GM18873 (cell line): ENCODE measurements at regions not wholly inside any gene's neighbourhood (a gene's known extent, or its start where the extent isn't known, plus 50 kb on each side); places are given as distances from the start of the nearest gene placed in this dataset.

Source experiments
- ATAC-seq: cut with Tn5 transposase; IDR thresholded peaks from one replicate; pipeline ENCODE4 v1.9.1; 2021; ENCODE audit warnings: mild to moderate bottlenecking, moderate library complexity, moderate number of reproducible peaks; ENCODE audit not compliant: unreplicated experiment, low FRiP score

- ATAC-seq: no peak
Observed at GRCh38 chr13:76715621-76716020, 170.6 kb downstream of the KCTD12 start.

- no peak for ATAC-seq
Observed at GRCh38 chr13:76715075-76715474, 171.1 kb downstream of the KCTD12 start.

- no peak for ATAC-seq
Observed at GRCh38 chr13:76713280-76713679, 172.9 kb downstream of the KCTD12 start.

- ATAC-seq: no peak
Observed at GRCh38 chr13:76711550-76712182, 174.5 kb downstream of the KCTD12 start.

- no peak for ATAC-seq
Observed at GRCh38 chr13:76709851-76710250, 176.4 kb downstream of the KCTD12 start.

GRCh38 chr13:76708138-76708688 lies 178.0 kb downstream of the KCTD12 start:
- no peak for ATAC-seq

GRCh38 chr13:76707360-76707759 lies 178.8 kb downstream of the KCTD12 start:
- ATAC-seq: no peak

GRCh38 chr13:76703621-76704288 lies 182.4 kb downstream of the KCTD12 start:
- ATAC-seq: no peak

- no peak for ATAC-seq
Observed at GRCh38 chr13:76703216-76703615, 183.0 kb downstream of the KCTD12 start.

GRCh38 chr13:76697288-76697687 lies 188.9 kb downstream of the KCTD12 start:
- ATAC-seq: no peak

- ATAC-seq: no peak
Observed at GRCh38 chr13:76696370-76696769, 189.8 kb downstream of the KCTD12 start.

- ATAC-seq: no peak
Observed at GRCh38 chr13:76693086-76693485, 193.1 kb downstream of the KCTD12 start.

- ATAC-seq: no peak
Observed at GRCh38 chr13:76692346-76692745, 193.9 kb downstream of the KCTD12 start.

GRCh38 chr13:76690611-76691010 lies 195.6 kb downstream of the KCTD12 start:
- no peak for ATAC-seq

GRCh38 chr13:76687467-76687866 lies 198.7 kb downstream of the KCTD12 start:
- ATAC-seq: no peak

- no peak for ATAC-seq
Observed at GRCh38 chr13:76685938-76686337, 200.3 kb downstream of the KCTD12 start.

GRCh38 chr13:76684336-76684735 lies 201.9 kb downstream of the KCTD12 start:
- no peak for ATAC-seq

GRCh38 chr13:76683854-76684253 lies 202.4 kb downstream of the KCTD12 start:
- ATAC-seq: no peak

GRCh38 chr13:76683168-76683567 lies 203.0 kb downstream of the KCTD12 start:
- ATAC-seq: no peak

- no peak for ATAC-seq
Observed at GRCh38 chr13:76680112-76680511, 206.1 kb downstream of the KCTD12 start.

- no peak for ATAC-seq
Observed at GRCh38 chr13:76677043-76677442, 209.2 kb downstream of the KCTD12 start.

- no peak for ATAC-seq
Observed at GRCh38 chr13:76672420-76672819, 213.8 kb downstream of the KCTD12 start.
